ENCODE measurements at regions not wholly inside any gene's neighbourhood (a gene's known extent, or its start where the extent isn't known, plus 50 kb on each side); places are given as distances from the start of the nearest gene placed in this dataset.

DNA sequence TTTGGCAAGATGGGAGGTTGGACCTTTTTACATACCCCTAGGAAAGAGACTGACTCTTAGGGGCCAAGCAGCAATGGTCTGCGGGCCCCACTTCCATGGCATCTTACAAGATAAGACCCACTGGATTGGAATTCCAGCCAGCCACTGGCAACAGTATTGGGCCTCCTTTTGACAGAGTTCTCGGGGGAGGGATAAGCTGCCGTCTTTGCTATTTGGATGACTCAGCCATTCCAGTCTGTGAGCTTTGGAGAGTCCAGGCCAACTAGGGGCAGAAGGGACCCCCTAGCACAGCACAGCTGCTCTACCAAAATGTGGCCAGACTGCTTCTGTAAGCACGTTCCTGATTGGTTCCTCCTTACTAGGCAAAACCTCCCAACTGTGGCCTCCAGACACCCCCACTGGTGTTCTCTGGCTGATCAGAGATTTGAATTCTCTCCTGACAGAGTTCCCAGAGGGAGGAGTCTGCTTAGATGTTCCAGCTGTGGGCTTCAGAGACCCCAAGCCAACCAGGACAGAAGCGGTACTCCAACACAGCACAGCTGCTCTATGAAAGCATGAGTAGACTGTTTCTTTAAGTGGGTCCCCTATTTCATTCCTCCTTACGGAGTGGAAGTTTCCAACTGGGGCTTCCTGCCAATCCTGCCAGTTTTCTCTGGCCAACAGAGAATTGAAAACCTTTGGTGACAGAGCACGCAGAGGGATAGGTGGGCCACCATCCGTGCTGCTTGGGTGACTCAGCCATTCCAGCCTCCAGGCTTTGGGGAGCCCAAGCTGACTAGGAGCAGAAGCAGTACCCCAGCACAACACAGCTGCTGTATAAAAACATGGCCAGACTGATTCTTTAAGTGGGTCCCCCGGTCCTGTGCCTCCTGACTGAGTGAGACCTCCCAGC is 672.1 kb upstream of the RIOK2 start:
- TF ChIP-seq POLR2AphosphoS5 (IDR thresholded peaks at IDR 0.05; ENCODE audit: low read depth, low read length) (no peak), POLR2A (IDR thresholded peaks at IDR 0.05; ENCODE audit: low read depth, low read length) (no peak), SPI1 (IDR thresholded peaks at IDR 0.05; ENCODE audit: low read depth, low read length) (no peak)
